Hepatocyte (in vitro differentiated cells): ENCODE measurements at regions not wholly inside any gene's neighbourhood (a gene's known extent, or its start where the extent isn't known, plus 50 kb on each side); places are given as distances from the start of the nearest gene placed in this dataset.

Experiments
- DNase-seq: peaks from one replicate; pipeline ENCODE4 v3.0.0-alpha.2; 2016; ENCODE audit warnings: low spot score
- H2AFZ ChIP-seq: fragments of 200-600 bp; sonication (generic); 2 replicates; pipeline ENCODE4 v1.6.0; 2016; ENCODE audit warnings: antibody characterized with exemption, mild to moderate bottlenecking
- H3K27ac ChIP-seq: fragments of 200-600 bp; sonication (generic); 2 replicates; pipeline ENCODE4 v1.5.1; 2016; ENCODE audit warnings: mild to moderate bottlenecking
- H3K27me3 ChIP-seq: fragments of 200-600 bp; sonication (generic); 2 replicates; pipeline ENCODE4 v1.6.1; 2016
- H3K36me3 ChIP-seq: fragments of 200-600 bp; sonication (generic); replicated peaks from 2 replicates; pipeline ENCODE4 v1.5.1; 2016; ENCODE audit warnings: low read depth; ENCODE audit not compliant: insufficient read depth
- H3K4me1 ChIP-seq: fragments of 200-600 bp; sonication (generic); 2 replicates; pipeline ENCODE4 v1.5.1; 2016; ENCODE audit warnings: mild to moderate bottlenecking, moderate library complexity; ENCODE audit not compliant: insufficient read depth
- H3K4me2 ChIP-seq: fragments of 200-600 bp; sonication (generic); 2 replicates; pipeline ENCODE4 v1.6.0; 2016
- H3K4me3 ChIP-seq: fragments of 200-600 bp; sonication (generic); 2 replicates; pipeline ENCODE4 v1.5.1; 2016; ENCODE audit warnings: mild to moderate bottlenecking
- H3K79me2 ChIP-seq: fragments of 200-600 bp; sonication (generic); 2 replicates; pipeline ENCODE4 v1.6.0; 2017; ENCODE audit warnings: mild to moderate bottlenecking
- H3K9me2 ChIP-seq: fragments of 200-600 bp; sonication (generic); replicated peaks from 2 replicates; pipeline ENCODE4 v1.6.0; 2017; ENCODE audit warnings: mild to moderate bottlenecking; ENCODE audit not compliant: insufficient read depth
- H3K9me3 ChIP-seq: fragments of 200-600 bp; sonication (generic); 2 replicates; pipeline ENCODE4 v1.5.1; 2016; ENCODE audit warnings: low read depth, mild to moderate bottlenecking
- H4K20me1 ChIP-seq: fragments of 200-600 bp; sonication (generic); 2 replicates; pipeline ENCODE4 v1.6.0; 2016; ENCODE audit warnings: mild to moderate bottlenecking; ENCODE audit not compliant: insufficient read depth, poor library complexity, severe bottlenecking
- CTCF ChIP-seq: fragments of 200-600 bp; sonication (generic); IDR thresholded peaks from 2 replicates; pipeline ENCODE4 v1.5.1; 2016; ENCODE audit warnings: antibody characterized with exemption, mild to moderate bottlenecking; ENCODE audit not compliant: poor library complexity
- EZH2 ChIP-seq: fragments of 200-600 bp; sonication (generic); IDR thresholded peaks from 2 replicates; pipeline ENCODE4 v1.6.1; 2016; ENCODE audit warnings: antibody characterized with exemption, mild to moderate bottlenecking, borderline replicate concordance
- EZH2phosphoT487 ChIP-seq: fragments of 200-600 bp; sonication (generic); IDR thresholded peaks from one replicate; pipeline ENCODE4 v1.6.1; 2018; ENCODE audit warnings: antibody characterized with exemption, mild to moderate bottlenecking, low read depth, moderate library complexity; ENCODE audit not compliant: unreplicated experiment, severe bottlenecking
- WGBS: methylation state at CpG from one replicate; pipeline ENCODE4 v1.1.6; 2016; ENCODE audit warnings: low lambda C conversion rate; ENCODE audit errors: missing lambda C conversion rate; 5-methylcytosine and 5-hydroxymethylcytosine counted together

- Histone ChIP-seq H3K9me2 (no peaks in the 10 kb centered on the region), H2AFZ (no peak overlapping the region), H3K27me3 (no peaks in the 10 kb centered on the region), H3K36me3 (no peaks in the 10 kb centered on the region), H3K4me3 (no peak overlapping the region), H3K4me2 (no peak overlapping the region), H3K9me3 (no peaks in the 10 kb centered on the region), H3K79me2 (no peaks in the 10 kb centered on the region), H4K20me1 (no peaks in the 10 kb centered on the region), H3K4me1 (peaks cover 6% of the 10 kb centered on the region), H3K27ac (no peak overlapping the region)
- TF ChIP-seq EZH2 (no peak), CTCF (no peak), EZH2phosphoT487 (no peak)
- 100% methylated on average over 2 of the region's 2 CpGs for WGBS
- DNase-seq, result no peak
These were observed 220.5 kb downstream of the RND3 start for GRCh38 chr2:150266931-150267330.

- no peak overlapping the region for H2AFZ ChIP-seq
- WGBS, result 78% methylated on average over 2 of the region's 2 CpGs
- TF ChIP-seq EZH2phosphoT487, result no peak
- TF ChIP-seq CTCF, result no peak
- TF ChIP-seq EZH2, result no peak
- H3K4me1 ChIP-seq, result no peaks in the 10 kb centered on the region
- no peak overlapping the region for H3K4me3 ChIP-seq
- H3K9me2 ChIP-seq, result no peaks in the 10 kb centered on the region
- no peak for DNase-seq
- no peaks in the 10 kb centered on the region for H4K20me1 ChIP-seq
- no peaks in the 10 kb centered on the region for H3K79me2 ChIP-seq
- no peaks in the 10 kb centered on the region for H3K9me3 ChIP-seq
- no peak overlapping the region for H3K27ac ChIP-seq
- H3K4me2 ChIP-seq, result no peak overlapping the region
- H3K36me3 ChIP-seq, result no peaks in the 10 kb centered on the region
- H3K27me3 ChIP-seq, result no peaks in the 10 kb centered on the region
These were observed 223.0 kb downstream of the RND3 start for GRCh38 chr2:150264442-150264841.

DNA sequence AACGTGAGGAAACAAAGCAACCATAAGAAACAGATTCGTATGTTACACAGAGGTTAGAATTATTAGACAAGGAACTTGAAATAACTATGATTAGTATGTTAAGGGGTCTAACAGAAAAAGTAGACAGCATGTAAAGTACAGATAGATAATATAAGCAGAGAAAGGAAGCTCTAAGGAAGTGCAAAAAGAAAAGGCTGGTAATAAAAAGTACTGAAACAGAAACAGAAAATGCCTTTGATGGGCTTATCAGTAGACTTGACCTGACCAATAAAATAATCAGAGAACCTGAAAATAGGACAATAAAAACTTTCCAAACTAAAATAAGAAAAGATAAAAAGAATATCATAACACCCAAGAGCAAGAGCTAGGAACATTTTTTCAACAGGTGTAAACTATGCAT, 225.8 kb downstream of the RND3 start:
- H3K4me1 ChIP-seq, result peaks cover 3% of the 10 kb centered on the region
- H4K20me1 ChIP-seq, result no peaks in the 10 kb centered on the region
- H3K4me3 ChIP-seq, result no peak overlapping the region
- 83% methylated on average over 2 of the region's 2 CpGs for WGBS
- no peak overlapping the region for H3K4me2 ChIP-seq
- no peak overlapping the region for H2AFZ ChIP-seq
- H3K79me2 ChIP-seq, result no peaks in the 10 kb centered on the region
- no peak for DNase-seq
- no peaks in the 10 kb centered on the region for H3K36me3 ChIP-seq
- no peak overlapping the region for H3K27ac ChIP-seq
- no peaks in the 10 kb centered on the region for H3K9me2 ChIP-seq
- TF ChIP-seq EZH2phosphoT487 (no peak), CTCF (no peak), EZH2 (no peak)
- no peaks in the 10 kb centered on the region for H3K27me3 ChIP-seq
- no peaks in the 10 kb centered on the region for H3K9me3 ChIP-seq

DNA sequence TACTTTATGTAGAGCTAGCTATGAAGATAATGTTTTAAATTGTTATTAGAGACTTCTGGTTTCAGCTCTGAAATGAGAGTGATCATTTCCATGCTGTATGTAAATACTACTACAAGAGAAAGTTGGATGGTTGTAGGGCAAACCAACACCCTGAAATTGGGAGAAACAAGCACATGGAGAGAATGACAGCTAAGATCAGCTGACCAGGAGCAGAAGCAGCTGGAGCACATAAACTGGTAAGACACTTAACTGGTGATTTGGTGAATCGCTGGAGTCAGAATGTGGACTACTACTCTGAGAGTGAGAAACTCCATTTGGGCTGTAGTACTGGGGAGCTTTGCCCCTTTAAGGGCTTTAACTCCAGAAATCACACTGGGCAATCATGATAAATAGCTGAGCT, 226.8 kb downstream of the RND3 start:
- Histone ChIP-seq H3K4me1 (peaks cover 13% of the 10 kb centered on the region), H3K4me3 (no peak overlapping the region), H3K9me3 (no peaks in the 10 kb centered on the region), H4K20me1 (no peaks in the 10 kb centered on the region), H3K9me2 (no peaks in the 10 kb centered on the region), H2AFZ (no peak overlapping the region), H3K27me3 (no peaks in the 10 kb centered on the region), H3K79me2 (no peaks in the 10 kb centered on the region), H3K27ac (no peak overlapping the region), H3K36me3 (no peaks in the 10 kb centered on the region), H3K4me2 (no peak overlapping the region)
- TF ChIP-seq EZH2phosphoT487, result no peak
- TF ChIP-seq CTCF, result no peak
- no peak for TF ChIP-seq EZH2
- no peak for DNase-seq
- 93% methylated on average over 1 of the region's 1 CpG for WGBS
